Endothelial cell (in vitro differentiated cells): ENCODE measurements at regions not wholly inside any gene's neighbourhood (a gene's known extent, or its start where the extent isn't known, plus 50 kb on each side); places are given as distances from the start of the nearest gene placed in this dataset.
A peak's percentile ranks its signal among the peaks of the same experiment; 100 is the strongest.

Source experiments
- DNase-seq: peaks from one replicate; pipeline ENCODE4 v3.0.0; 2021; ENCODE audit warnings: low spot score
- H3K27ac Mint-ChIP-seq: one replicate; pipeline ENCODE4 v1.8.0; 2021; ENCODE audit warnings: mixed read lengths, inconsistent platforms; ENCODE audit not compliant: unreplicated experiment
- H3K27me3 Mint-ChIP-seq: one replicate; pipeline ENCODE4 v1.8.0; 2021; ENCODE audit warnings: mild to moderate bottlenecking, moderate library complexity, mixed read lengths, inconsistent platforms; ENCODE audit not compliant: unreplicated experiment
- H3K36me3 Mint-ChIP-seq: one replicate; pipeline ENCODE4 v1.8.0; 2021; ENCODE audit warnings: mild to moderate bottlenecking, low read depth, mixed read lengths, inconsistent platforms; ENCODE audit not compliant: unreplicated experiment
- H3K4me1 Mint-ChIP-seq: one replicate; pipeline ENCODE4 v1.8.0; 2021; ENCODE audit warnings: mild to moderate bottlenecking, mixed read lengths, inconsistent platforms; ENCODE audit not compliant: unreplicated experiment
- H3K4me3 Mint-ChIP-seq: one replicate; pipeline ENCODE4 v1.8.0; 2021; ENCODE audit warnings: mild to moderate bottlenecking, mixed read lengths, inconsistent platforms; ENCODE audit not compliant: unreplicated experiment
- H3K9me3 Mint-ChIP-seq: one replicate; pipeline ENCODE4 v1.8.0; 2021; ENCODE audit warnings: mixed read lengths, inconsistent platforms; ENCODE audit not compliant: unreplicated experiment
- CTCF ChIP-seq: fragments of 200-600 bp; sonication (generic); IDR thresholded peaks from one replicate; pipeline ENCODE4 v1.5.0; 2021; ENCODE audit warnings: antibody characterized with exemption; ENCODE audit not compliant: unreplicated experiment

- Mint-ChIP-seq H3K9me3 (no peaks in the 10 kb centered on the region), H3K27ac (no peak overlapping the region), H3K36me3 (no peaks in the 10 kb centered on the region), H3K27me3 (peaks cover 3% of the 10 kb centered on the region), H3K4me1 (no peaks in the 10 kb centered on the region), H3K4me3 (no peak overlapping the region)
- no peak for DNase-seq
- no peak for TF ChIP-seq CTCF
Measured at GRCh38 chr10:32205670-32206069, 141.3 kb downstream of the EPC1 start.

GRCh38 chr10:32204606-32205005 is 142.4 kb downstream of the EPC1 start:
- Mint-ChIP-seq H3K4me3 (no peak overlapping the region), H3K9me3 (no peaks in the 10 kb centered on the region), H3K4me1 (no peaks in the 10 kb centered on the region), H3K36me3 (no peaks in the 10 kb centered on the region), H3K27me3 (peaks cover 3% of the 10 kb centered on the region), H3K27ac (no peak overlapping the region)
- DNase-seq: no peak
- no peak for TF ChIP-seq CTCF

- Mint-ChIP-seq H3K4me1 (no peaks in the 10 kb centered on the region), H3K36me3 (no peaks in the 10 kb centered on the region), H3K4me3 (no peak overlapping the region), H3K9me3 (no peaks in the 10 kb centered on the region), H3K27me3 (peaks cover 3% of the 10 kb centered on the region), H3K27ac (no peak overlapping the region)
- no peak for DNase-seq
- TF ChIP-seq CTCF: no peak
Measured at GRCh38 chr10:32199714-32200394, 143.6 kb upstream of the KIF5B start.

- H3K36me3 Mint-ChIP-seq: no peaks in the 10 kb centered on the region
- H3K9me3 Mint-ChIP-seq: no peaks in the 10 kb centered on the region
- no peak overlapping the region for H3K27ac Mint-ChIP-seq
- no peak for DNase-seq
- H3K27me3 Mint-ChIP-seq: no peaks in the 10 kb centered on the region
- no peaks in the 10 kb centered on the region for H3K4me1 Mint-ChIP-seq
- H3K4me3 Mint-ChIP-seq: no peak overlapping the region
- no peak for TF ChIP-seq CTCF
Measured at GRCh38 chr10:32197423-32197822, 141.2 kb upstream of the KIF5B start.

GRCh38 chr10:32190890-32191491 is 134.8 kb upstream of the KIF5B start:
- peak; percentile 92 for TF ChIP-seq CTCF
- Mint-ChIP-seq H3K27me3 (no peaks in the 10 kb centered on the region), H3K4me3 (no peak overlapping the region), H3K27ac (no peak overlapping the region), H3K4me1 (peaks cover 2% of the 10 kb centered on the region), H3K36me3 (no peaks in the 10 kb centered on the region), H3K9me3 (no peaks in the 10 kb centered on the region)
- DNase-seq: no peak
